ENCODE measurements at regions not wholly inside any gene's neighbourhood (a gene's known extent, or its start where the extent isn't known, plus 50 kb on each side); places are given as distances from the start of the nearest gene placed in this dataset.

DNA sequence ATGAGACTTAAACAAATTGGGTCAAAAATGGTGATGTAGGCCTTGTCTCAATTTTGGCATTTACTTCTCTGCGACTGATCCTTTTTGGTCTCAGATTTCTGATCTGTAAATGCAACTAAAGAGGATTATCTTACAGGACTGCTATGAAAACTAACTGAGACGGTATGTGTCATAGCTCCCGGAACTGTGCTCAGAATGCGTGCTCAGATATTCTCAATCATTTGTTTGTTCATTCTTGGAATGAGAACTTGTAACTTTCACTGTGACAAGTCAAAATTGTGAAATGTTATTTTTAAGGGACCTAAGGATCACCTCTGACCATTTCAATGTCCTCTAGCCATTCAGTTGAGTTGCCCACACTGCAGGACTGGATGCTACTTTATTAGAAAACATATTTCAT, 498.2 kb upstream of the PIK3C3 start:
- no peak overlapping the region for H3K4me3 Mint-ChIP-seq
- 98% methylated on average over 4 of the region's 4 CpGs for WGBS, 2 experiments (ENCODE audit: insufficient coverage in 1 of 2, insufficient read length in 1 of 2)
- no peaks in the 10 kb centered on the region for H3K9me3 ChIP-seq (ENCODE audit: control insufficient read depth, low read length)
- no peaks in the 10 kb centered on the region for H3K36me3 ChIP-seq (ENCODE audit: control insufficient read depth, insufficient read depth, low read length)
- TF ChIP-seq, protein P1, sequence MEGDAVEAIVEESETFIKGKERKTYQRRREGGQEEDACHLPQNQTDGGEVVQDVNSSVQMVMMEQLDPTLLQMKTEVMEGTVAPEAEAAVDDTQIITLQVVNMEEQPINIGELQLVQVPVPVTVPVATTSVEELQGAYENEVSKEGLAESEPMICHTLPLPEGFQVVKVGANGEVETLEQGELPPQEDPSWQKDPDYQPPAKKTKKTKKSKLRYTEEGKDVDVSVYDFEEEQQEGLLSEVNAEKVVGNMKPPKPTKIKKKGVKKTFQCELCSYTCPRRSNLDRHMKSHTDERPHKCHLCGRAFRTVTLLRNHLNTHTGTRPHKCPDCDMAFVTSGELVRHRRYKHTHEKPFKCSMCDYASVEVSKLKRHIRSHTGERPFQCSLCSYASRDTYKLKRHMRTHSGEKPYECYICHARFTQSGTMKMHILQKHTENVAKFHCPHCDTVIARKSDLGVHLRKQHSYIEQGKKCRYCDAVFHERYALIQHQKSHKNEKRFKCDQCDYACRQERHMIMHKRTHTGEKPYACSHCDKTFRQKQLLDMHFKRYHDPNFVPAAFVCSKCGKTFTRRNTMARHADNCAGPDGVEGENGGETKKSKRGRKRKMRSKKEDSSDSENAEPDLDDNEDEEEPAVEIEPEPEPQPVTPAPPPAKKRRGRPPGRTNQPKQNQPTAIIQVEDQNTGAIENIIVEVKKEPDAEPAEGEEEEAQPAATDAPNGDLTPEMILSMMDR (conservative IDR thresholded peaks at IDR 0.05) = no peak
- no peak overlapping the region for H3K4me3 ChIP-seq (ENCODE audit: low read length)
- peaks cover 10% of the 10 kb centered on the region for H3K4me1 Mint-ChIP-seq
- no peaks in the 10 kb centered on the region for H3K9me3 Mint-ChIP-seq
- H3K27me3 Mint-ChIP-seq (ENCODE audit: insufficient read depth) = no peaks in the 10 kb centered on the region
- H3K27ac Mint-ChIP-seq = no peak overlapping the region
- no peak overlapping the region for H3K27ac ChIP-seq (ENCODE audit: low read depth, low read length)
- H3K27me3 ChIP-seq (ENCODE audit: control insufficient read depth, insufficient read depth, low read length, poor library complexity, severe bottlenecking) = no peaks in the 10 kb centered on the region
- H3K4me1 ChIP-seq (ENCODE audit: control insufficient read depth, insufficient read depth, low read length) = peaks cover 6% of the 10 kb centered on the region
- H3K36me3 Mint-ChIP-seq (ENCODE audit: low read depth) = no peaks in the 10 kb centered on the region
- no peak for DNase-seq
- no peak overlapping the region for H3K9ac ChIP-seq (ENCODE audit: extremely low read depth, low read length, poor library complexity, severe bottlenecking)

DNA sequence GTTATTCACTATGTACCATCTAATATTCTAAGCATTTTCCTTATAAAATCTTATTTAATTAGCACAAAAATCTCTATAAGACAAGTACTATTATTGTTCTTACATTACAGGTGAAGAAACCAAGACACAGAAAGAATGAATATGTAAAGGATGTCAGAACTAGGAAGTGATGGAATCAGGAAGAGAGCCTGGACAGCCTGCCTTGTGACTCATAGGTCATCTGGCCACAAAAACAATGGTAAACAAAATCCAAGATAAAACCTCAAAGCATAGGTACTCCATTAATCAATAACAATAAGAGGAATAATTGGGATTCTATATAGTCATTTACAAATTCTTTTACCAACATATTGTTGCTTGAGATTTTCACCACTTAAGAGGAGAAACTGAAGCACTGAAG, 505.4 kb upstream of the PIK3C3 start:
- TF ChIP-seq, protein P1 (conservative IDR thresholded peaks at IDR 0.05) = no peak

DNA sequence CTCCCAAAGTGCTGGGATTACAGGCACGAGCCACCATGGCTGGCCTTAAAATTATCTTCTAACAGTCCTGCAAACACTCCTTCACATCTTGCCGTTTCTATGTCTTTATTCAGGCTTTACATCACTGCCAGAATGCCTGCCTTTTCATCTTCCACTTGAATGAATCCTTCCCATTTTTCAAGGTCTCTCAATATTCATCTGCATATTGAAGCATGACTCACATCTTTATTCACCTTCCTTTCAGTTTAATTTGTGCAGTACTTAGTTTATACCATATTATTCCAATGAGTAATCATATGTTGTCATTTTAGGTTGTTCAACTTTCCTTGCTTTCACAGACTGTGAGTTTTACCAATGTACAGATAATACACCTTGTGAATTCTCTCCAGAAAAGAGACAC, 510.1 kb upstream of the PIK3C3 start:
- H3K9ac ChIP-seq (ENCODE audit: extremely low read depth, low read length, poor library complexity, severe bottlenecking) = no peak overlapping the region
- no peak overlapping the region for H3K27ac ChIP-seq (ENCODE audit: low read depth, low read length)
- 87 to 88% methylated on average over 2 of the region's 2 CpGs for WGBS, 2 experiments (ENCODE audit: insufficient coverage in 1 of 2, insufficient read length in 1 of 2)
- H3K4me3 Mint-ChIP-seq = no peak overlapping the region
- peaks cover under 1% of the 10 kb centered on the region for H3K36me3 Mint-ChIP-seq (ENCODE audit: low read depth)
- H3K9me3 ChIP-seq (ENCODE audit: control insufficient read depth, low read length) = no peaks in the 10 kb centered on the region
- H3K4me3 ChIP-seq (ENCODE audit: low read length) = no peak overlapping the region
- H3K4me1 Mint-ChIP-seq = no peaks in the 10 kb centered on the region
- no peak for DNase-seq
- no peaks in the 10 kb centered on the region for H3K4me1 ChIP-seq (ENCODE audit: control insufficient read depth, insufficient read depth, low read length)
- no peak overlapping the region for H3K27ac Mint-ChIP-seq
- no peaks in the 10 kb centered on the region for H3K27me3 ChIP-seq (ENCODE audit: control insufficient read depth, insufficient read depth, low read length, poor library complexity, severe bottlenecking)
- H3K36me3 ChIP-seq (ENCODE audit: control insufficient read depth, insufficient read depth, low read length) = no peaks in the 10 kb centered on the region
- H3K27me3 Mint-ChIP-seq (ENCODE audit: insufficient read depth) = no peaks in the 10 kb centered on the region
- TF ChIP-seq, protein P1 (conservative IDR thresholded peaks at IDR 0.05) = no peak
- peaks cover 4% of the 10 kb centered on the region for H3K9me3 Mint-ChIP-seq

More for the DNA sequence above, 505.4 kb upstream of the PIK3C3 start:
- Mint-ChIP-seq H3K4me3 (no peak overlapping the region), H3K4me1 (no peaks in the 10 kb centered on the region), H3K9me3 (no peaks in the 10 kb centered on the region), H3K27me3 (ENCODE audit: insufficient read depth) (no peaks in the 10 kb centered on the region), H3K36me3 (ENCODE audit: low read depth) (no peaks in the 10 kb centered on the region), H3K27ac (no peak overlapping the region)
- no peak overlapping the region for H3K9ac ChIP-seq (ENCODE audit: extremely low read depth, low read length, poor library complexity, severe bottlenecking)
- H3K36me3 ChIP-seq (ENCODE audit: control insufficient read depth, insufficient read depth, low read length) = no peaks in the 10 kb centered on the region
- DNase-seq = no peak
- H3K27ac ChIP-seq (ENCODE audit: low read depth, low read length) = no peak overlapping the region
- no peaks in the 10 kb centered on the region for H3K4me1 ChIP-seq (ENCODE audit: control insufficient read depth, insufficient read depth, low read length)
- no peaks in the 10 kb centered on the region for H3K9me3 ChIP-seq (ENCODE audit: control insufficient read depth, low read length)
- H3K4me3 ChIP-seq (ENCODE audit: low read length) = no peak overlapping the region
- no peaks in the 10 kb centered on the region for H3K27me3 ChIP-seq (ENCODE audit: control insufficient read depth, insufficient read depth, low read length, poor library complexity, severe bottlenecking)

All from endodermal cell (in vitro differentiated cells).